ENCODE measurements at regions not wholly inside any gene's neighbourhood (a gene's known extent, or its start where the extent isn't known, plus 50 kb on each side); places are given as distances from the start of the nearest gene placed in this dataset.
"Not testable (repeated sequence)": the region's sequence is repeated elsewhere in the genome, so short reads cannot be mapped to it uniquely, and the experiment has no call there.

- H3K9me3 Mint-ChIP-seq: no peaks in the 10 kb centered on the region
- ChIA-PET CTCF (no interaction called here), POLR2A (no interaction called here)
- no peak overlapping the region for H3K4me3 Mint-ChIP-seq
- H3K27me3 Mint-ChIP-seq: peaks cover 3% of the 10 kb centered on the region
- DNase-seq (no peak), ATAC-seq (no peak)
- H3K27ac Mint-ChIP-seq: no peak overlapping the region
- H3K4me1 Mint-ChIP-seq (ENCODE audit: low read depth): no peaks in the 10 kb centered on the region
- intact Hi-C loops (cut with micrococcal nuclease): no loop called here
- no peak for TF ChIP-seq CTCF (IDR thresholded peaks at IDR 0.05)
- no peaks in the 10 kb centered on the region for H3K36me3 Mint-ChIP-seq (ENCODE audit: low read depth)
Measured at GRCh38 chr5:116880601-116881000, 306.0 kb upstream of the SEMA6A start.

DNA sequence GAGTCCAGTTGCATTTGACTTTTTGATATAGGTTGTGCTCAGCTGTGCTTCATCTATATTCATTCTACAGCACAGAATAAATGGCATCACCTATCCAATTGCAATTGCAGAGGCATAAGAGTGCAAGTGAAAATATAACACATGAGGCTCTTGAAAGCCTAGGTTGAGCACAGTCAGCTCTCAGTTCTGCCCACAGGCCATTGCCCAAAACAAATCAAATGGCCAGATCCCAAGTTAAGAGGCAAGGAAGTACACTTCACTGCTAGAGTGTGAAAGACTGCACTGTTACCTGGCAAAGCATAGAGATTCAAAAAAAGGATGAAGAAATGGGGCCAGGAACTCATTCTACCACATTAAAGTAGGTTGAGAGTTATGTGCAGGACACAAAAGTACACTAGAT, 305.5 kb upstream of the SEMA6A start:
- ATAC-seq: no peak
- CTCF ChIA-PET: no interaction called here
- no peak for TF ChIP-seq CTCF (IDR thresholded peaks at IDR 0.05)
- Mint-ChIP-seq H3K9me3 (no peaks in the 10 kb centered on the region), H3K27me3 (peaks cover 3% of the 10 kb centered on the region), H3K36me3 (ENCODE audit: low read depth) (no peaks in the 10 kb centered on the region), H3K4me1 (ENCODE audit: low read depth) (no peaks in the 10 kb centered on the region), H3K27ac (no peak overlapping the region), H3K4me3 (no peak overlapping the region)
- DNase-seq: no peak
- POLR2A ChIA-PET: no interaction called here
- intact Hi-C loops (cut with micrococcal nuclease): no loop called here

- no peaks in the 10 kb centered on the region for H3K4me1 Mint-ChIP-seq (ENCODE audit: low read depth)
- ChIA-PET CTCF (no interaction called here), POLR2A (no interaction called here)
- ATAC-seq: no peak
- no peaks in the 10 kb centered on the region for H3K9me3 Mint-ChIP-seq
- no peak overlapping the region for H3K27ac Mint-ChIP-seq
- TF ChIP-seq CTCF (IDR thresholded peaks at IDR 0.05): no peak
- no peaks in the 10 kb centered on the region for H3K36me3 Mint-ChIP-seq (ENCODE audit: low read depth)
- DNase-seq: no peak
- peaks cover 3% of the 10 kb centered on the region for H3K27me3 Mint-ChIP-seq
- intact Hi-C loops (cut with micrococcal nuclease): no loop called here
- no peak overlapping the region for H3K4me3 Mint-ChIP-seq
Measured at GRCh38 chr5:116876240-116876840, 301.7 kb upstream of the SEMA6A start.

DNA sequence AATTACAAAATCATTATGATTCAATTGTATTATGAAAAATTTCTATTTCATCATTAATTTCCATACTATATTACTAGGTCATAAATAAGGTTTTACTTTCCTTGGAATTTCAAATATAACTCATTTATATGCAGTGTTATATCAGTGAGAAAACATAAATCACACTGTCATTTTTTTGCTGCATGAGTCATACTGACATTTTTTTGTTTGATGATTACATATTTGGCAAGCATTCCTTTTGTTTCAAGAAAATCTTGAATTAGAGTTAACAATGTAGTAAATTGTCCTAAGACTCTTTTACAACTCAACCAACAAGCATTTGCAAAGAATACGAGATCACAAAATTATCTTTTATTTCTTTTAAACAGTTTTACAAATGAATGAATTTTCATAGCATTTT, 298.4 kb upstream of the SEMA6A start:
- no peak for TF ChIP-seq CTCF (IDR thresholded peaks at IDR 0.05)
- no peak overlapping the region for H3K27ac Mint-ChIP-seq
- DNase-seq (no peak), ATAC-seq (no peak)
- peaks cover 3% of the 10 kb centered on the region for H3K9me3 Mint-ChIP-seq
- H3K27me3 Mint-ChIP-seq: peaks cover 3% of the 10 kb centered on the region
- ChIA-PET POLR2A (no interaction called here), CTCF (no interaction called here)
- H3K36me3 Mint-ChIP-seq (ENCODE audit: low read depth): no peaks in the 10 kb centered on the region
- H3K4me1 Mint-ChIP-seq (ENCODE audit: low read depth): no peaks in the 10 kb centered on the region
- H3K4me3 Mint-ChIP-seq: no peak overlapping the region
- intact Hi-C loops (cut with micrococcal nuclease): no loop called here

GRCh38 chr5:116872486-116872885, 297.9 kb upstream of the SEMA6A start:
- Mint-ChIP-seq H3K27ac (no peak overlapping the region), H3K9me3 (peaks cover 3% of the 10 kb centered on the region), H3K4me3 (no peak overlapping the region), H3K4me1 (ENCODE audit: low read depth) (no peaks in the 10 kb centered on the region), H3K27me3 (peaks cover 3% of the 10 kb centered on the region), H3K36me3 (ENCODE audit: low read depth) (no peaks in the 10 kb centered on the region)
- ChIA-PET CTCF (no interaction called here), POLR2A (no interaction called here)
- intact Hi-C loops (cut with micrococcal nuclease): no loop called here
- DNase-seq (no peak), ATAC-seq (no peak)
- TF ChIP-seq CTCF (IDR thresholded peaks at IDR 0.05): no peak

- H3K4me3 Mint-ChIP-seq; H3K27ac Mint-ChIP-seq; H3K4me1 Mint-ChIP-seq (ENCODE audit: low read depth); DNase-seq; H3K36me3 Mint-ChIP-seq (ENCODE audit: low read depth); POLR2A ChIA-PET; CTCF ChIA-PET; H3K9me3 Mint-ChIP-seq; H3K27me3 Mint-ChIP-seq; ATAC-seq; intact Hi-C loops (cut with micrococcal nuclease): not testable (repeated sequence)
Measured at GRCh38 chr5:116867825-116868224, 293.2 kb upstream of the SEMA6A start.
